ENCODE measurements at regions not wholly inside any gene's neighbourhood (a gene's known extent, or its start where the extent isn't known, plus 50 kb on each side); places are given as distances from the start of the nearest gene placed in this dataset.

DNA sequence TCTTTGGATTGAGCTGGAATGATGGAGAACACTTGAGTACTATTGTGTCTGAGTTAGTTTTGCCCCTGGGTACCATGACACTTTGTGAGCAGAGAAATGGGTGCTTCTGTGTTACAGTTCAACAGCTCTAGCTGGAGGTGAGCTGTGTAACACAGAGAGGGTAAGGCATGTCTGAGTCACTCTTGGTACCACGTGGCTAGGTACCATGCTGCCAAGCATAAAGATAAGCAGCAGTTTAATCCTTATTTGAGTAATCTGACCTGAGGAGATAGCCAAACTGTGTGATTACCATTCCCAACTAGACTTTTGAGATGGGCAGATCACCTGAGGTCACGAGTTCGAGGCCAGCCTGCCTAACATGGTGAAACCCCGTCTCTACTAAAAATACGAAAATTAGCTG lies 122.0 kb downstream of the OLFM4 start:
- DNase-seq: no peak

DNA sequence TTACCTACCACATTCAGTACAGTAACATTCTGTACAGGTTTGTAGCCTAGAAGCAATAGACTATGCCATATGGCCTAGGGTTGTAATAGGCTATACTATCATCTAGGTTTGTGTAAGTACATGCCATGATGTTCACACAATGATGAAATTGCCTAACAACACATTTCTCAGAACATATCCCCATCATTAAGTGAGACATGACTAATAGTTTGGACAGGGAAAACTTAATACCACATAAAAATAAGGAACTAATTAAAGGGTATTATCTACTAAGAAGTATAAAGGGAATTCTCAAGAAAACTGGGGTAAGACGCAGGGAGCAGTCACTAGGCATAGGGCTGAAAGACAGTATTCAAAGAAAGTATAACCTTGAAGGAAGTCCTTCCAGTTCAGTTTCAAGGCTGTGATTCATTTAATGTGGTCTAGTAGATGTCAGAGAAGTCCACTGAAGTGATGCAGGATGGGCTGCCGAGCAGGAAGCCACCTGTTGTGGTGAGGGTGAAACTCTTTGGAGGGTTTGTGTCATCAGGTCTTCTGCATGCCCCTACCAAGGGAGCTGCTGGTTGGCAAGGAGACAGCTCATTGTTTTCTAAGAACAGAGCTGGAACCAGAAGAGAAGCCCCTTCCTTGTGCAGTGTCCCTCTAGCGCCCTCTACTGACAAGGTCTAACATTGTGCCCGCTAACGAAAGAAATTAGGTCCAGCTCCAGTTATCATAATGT lies 122.9 kb downstream of the OLFM4 start:
- peak; percentile 82 for DNase-seq

DNA sequence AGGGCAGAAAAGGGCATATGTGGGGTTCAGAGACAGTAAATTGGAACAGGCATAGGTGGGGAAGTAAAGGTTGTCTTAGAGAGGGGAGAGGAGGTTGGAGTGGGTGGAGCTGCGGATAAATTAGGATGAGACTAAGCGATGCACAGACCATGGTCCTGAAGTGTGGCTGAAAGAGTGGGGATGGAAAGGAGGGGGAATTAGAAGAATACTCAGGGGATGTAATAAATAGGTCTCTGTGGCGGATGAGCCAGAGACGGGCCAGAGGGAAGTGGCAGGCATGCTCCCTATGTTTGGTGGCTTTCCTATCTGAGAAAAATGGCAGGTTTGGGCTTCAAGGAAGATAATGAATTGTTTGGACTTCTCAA lies 123.4 kb downstream of the OLFM4 start:
- DNase-seq: no peak

DNA sequence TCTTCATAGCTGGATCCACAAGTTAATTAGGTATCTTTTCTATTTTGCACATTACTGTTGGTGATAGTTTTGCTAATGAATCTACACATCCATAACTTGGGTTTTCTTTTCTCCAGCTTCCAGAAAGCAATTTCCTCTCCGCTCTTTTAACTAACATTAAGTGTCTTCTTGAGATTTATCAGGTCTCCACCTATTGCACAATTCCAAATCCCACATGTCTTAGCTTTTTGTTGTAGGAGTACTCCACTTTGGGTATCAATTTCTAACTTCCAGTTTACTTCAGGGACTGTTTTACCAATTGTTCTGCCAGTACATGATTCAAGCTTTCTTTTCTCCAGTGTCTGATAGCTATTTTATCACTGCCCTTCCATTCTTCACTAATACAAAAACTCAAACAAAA lies 129.6 kb downstream of the OLFM4 start:
- no peak for DNase-seq

DNA sequence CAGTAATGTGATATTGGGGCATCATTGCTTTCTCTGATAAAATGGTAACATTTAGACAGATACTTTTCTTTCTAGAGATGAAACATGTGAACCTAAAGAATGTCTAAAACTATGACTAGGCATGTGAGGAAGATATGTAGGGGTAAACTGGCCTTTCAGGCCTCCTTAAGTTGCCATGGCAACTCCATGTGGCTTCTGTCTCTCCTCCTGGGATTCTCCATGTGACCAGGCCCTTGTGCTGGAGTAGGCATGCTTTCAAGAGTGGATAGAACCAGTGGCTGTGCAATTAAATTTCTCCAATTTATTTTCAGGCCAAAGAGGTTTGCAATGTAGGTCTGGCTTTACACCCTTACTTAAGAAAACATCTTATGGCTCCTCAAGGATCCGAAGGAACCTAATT lies 130.8 kb downstream of the OLFM4 start:
- no peak for DNase-seq

DNA sequence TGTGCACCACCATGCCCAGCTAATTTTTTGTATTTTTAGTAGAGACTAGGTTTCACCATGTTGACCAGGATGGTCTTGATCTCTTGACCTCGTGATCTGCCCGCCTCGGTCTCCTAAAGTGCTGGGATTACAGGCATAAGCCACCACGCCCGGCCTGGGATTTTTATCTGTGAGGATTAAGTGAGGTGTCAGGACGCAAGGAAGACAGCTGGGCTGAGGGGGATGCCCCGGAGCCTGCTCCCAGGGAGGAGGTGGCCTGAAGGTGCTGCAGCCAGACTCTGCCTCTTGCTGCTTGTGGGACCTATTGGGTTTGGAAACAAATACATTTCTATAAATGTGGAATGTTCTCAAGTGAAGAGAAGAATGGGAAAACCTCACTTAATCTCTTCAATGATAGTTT lies 131.6 kb downstream of the OLFM4 start:
- DNase-seq: no peak

DNA sequence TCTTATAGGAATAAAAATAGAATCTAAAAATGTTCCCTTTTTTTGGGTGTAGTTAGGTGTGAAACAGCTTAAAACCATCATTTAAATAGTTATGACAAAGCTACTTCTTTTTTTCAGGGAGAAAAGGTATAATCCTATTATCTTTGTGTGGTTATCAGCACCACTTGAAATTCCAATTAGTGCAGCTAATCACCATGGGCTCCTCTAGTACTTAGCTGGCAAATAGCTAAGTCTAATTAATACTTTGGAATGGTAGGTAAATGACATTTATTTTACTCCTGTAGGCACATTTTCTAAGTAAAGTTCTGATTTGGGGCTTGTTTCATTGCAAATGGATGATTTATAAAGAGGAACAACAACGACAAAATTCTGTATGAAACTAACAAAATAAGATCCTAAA lies 132.6 kb downstream of the OLFM4 start:
- DNase-seq: no peak

DNA sequence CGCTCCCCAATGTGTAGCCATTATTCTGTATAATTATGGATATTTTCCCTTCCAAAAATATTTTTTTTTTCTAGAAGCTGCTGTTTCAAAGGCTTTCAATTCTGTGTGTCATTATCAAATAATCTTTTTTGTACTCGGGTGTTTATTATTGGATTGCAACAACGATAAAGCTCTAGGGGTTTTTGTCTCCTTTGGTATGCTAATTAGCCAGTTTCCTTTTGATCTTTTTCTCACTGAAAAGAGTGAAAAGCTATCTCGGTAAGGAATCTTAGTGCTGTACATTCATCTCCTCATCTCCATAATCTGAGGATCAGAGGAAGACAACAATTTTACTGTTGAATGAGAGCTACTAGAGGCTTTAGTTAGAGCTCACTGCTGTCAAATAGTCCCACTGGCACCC lies 136.6 kb downstream of the OLFM4 start:
- DNase-seq: no peak

DNA sequence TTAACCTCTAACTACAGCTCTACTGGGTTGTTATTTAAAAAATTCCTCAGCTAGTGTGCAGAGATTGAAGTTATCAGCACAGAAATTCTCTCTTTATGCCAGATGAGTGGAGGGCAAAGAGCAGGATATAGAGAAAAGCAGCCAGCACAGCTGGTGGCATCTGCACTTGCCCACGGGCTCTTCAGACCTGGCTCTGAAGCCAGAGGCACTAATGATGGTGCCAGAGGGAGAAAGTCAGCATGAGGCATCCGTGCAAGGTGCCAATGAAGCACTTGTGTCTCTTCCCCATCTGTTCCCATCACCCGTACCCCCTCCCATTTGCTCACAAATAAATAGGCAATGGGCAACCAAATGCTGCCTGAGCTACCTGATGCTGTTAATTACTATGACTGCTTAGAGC lies 138.9 kb downstream of the OLFM4 start:
- peak; percentile 89 for DNase-seq

DNA sequence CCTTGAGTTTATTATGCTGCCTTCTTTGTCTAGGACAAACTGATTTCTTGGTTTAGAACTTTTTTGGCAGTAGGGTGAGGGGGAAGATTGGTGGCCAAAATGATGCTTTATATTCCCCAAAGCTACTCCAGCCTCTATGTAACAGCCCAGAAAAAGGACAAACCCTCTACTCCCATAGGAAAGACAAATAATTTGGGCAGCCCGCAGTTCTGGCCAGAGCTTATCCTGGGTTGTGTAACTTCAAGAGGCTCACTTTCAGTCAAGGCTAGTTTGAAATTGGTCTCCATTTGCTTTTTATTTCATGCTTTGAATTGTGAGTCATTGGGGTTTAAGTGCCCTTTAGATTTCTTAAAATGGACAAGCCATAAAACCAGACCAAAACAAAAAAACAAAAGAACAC lies 142.3 kb downstream of the OLFM4 start:
- no peak for DNase-seq

DNA sequence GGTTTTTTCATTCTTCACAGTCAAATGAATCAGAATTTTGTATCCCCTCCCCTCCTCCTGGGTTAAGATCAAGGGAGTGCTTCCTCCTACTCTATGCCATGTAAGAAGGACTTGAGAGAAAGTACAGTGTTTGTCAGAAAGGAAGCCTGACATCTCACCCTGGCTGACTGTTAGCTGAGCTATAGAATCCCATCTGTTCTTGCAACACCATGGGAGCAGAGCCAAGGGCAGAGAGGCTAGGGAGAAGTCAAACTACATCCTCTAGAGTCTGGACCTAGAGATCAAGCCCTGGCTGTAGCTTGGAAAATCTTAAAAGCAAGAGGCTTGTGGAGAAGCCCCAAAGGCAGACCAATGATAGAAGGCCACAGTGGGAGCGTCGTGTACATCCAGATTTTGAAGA lies 145.9 kb downstream of the OLFM4 start:
- DNase-seq: no peak

DNA sequence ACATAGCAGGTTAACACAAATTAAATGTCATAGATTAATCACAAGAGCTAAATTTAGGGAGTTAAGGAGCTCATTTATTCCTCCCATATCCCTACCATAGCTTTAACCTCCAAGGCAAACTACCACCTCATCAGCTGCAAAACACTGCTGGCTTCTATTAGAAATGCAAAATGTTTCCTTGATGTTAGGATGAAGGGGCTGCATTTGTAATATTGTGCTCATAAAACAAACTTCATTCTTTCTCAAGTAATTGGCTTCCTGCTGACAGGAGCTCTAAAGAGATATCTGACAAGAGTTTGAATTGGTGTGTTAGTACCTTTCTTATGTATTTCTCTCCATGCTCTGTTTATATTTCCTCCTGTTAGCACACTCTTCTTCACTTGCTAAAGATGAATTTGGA lies 152.1 kb downstream of the OLFM4 start:
- DNase-seq: no peak

DNA sequence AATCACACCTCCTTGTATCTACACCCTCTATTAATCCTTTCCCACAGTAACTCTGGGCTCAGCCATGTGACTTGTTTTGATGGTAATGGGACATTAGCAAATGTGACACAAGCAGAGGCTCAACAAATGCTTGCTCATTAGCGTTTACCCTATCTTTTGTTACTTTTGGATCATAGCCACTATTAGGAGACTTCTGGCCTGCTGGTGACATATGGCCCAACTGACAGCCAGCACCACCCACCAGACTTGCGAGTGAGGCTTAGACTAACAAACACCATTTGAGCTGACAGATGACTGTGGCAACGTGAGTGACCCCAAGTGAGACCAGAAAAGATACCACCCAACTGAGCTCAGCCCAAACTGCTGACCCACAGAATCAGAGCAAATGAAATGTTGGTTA lies 154.1 kb downstream of the OLFM4 start:
- no peak for DNase-seq

DNA sequence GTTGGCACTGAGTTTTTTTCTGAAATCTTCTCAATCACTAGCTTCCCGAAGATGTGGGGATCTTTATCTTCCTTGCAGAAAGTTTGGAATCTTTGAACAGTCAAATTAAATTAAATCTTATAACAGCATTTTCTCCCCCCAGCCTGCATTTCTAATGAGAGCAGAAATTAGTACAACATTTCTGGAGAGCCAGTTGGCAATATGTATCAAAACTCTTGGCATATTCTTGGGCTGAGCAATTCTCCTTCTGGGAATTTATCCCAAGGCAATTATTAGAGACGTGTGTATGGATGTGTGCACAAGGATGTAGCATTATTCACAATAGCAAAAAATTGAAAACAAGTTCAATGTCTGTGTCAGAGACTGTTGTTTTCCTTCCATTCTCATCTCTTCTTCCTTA lies 159.5 kb downstream of the OLFM4 start:
- DNase-seq: no peak

DNA sequence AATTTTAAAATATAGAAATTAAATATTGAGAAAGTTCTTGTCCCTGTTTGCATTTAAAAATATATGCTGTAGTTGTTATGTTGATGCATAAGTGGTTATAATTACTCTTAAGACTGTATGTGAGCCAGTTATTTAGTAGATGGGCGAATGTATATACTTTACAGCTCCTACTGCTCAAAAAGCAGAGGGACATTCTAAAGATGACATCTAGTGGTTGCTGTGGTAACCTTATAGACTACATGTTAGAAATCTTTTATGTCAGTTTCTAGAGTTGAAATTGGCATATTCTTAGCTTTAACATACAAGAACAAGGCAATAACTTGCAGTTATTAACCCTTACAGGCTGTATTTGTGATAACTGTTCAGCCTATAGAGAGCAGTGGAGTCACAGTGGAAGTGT lies 160.5 kb downstream of the OLFM4 start:
- DNase-seq: peak; percentile 9

DNA sequence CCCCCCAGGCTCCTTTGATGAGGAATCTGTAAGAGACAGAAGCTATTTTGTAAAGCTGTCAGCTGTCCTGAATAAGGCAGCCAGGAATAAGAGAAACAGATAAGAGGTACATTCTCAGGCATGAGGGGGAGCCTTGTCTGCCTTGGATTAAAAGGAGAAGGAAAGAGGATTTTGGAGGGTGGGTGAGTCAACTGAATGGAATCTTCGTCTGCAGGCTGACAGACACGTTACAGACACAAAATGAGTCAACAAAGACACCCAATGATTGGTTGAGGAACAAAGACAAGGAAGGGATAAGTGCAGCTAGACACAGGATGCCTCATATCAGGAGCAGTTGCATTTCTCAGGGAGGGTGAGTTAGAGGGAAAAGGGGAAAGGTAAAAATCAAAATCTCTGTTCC lies 162.5 kb downstream of the OLFM4 start:
- no peak for DNase-seq

DNA sequence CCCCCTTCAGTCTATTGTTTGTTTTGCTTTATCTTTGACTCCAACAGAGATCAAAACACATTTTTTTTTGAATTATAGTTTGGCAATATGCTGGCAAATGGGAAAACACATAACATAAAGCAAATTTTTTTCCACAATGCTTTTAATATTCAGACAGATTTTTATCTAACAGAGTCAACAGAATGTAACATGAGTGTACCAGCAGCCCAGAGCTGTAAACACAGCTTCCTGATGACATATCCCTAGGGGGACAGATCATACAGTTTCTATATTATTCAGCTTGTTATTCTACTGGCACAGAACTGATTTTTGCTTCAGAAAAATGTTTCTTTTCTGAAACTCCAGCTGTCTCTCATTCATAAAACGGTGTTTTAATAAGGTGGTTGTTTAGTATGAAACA lies 168.8 kb downstream of the OLFM4 start:
- peak; percentile 5 for DNase-seq

DNA sequence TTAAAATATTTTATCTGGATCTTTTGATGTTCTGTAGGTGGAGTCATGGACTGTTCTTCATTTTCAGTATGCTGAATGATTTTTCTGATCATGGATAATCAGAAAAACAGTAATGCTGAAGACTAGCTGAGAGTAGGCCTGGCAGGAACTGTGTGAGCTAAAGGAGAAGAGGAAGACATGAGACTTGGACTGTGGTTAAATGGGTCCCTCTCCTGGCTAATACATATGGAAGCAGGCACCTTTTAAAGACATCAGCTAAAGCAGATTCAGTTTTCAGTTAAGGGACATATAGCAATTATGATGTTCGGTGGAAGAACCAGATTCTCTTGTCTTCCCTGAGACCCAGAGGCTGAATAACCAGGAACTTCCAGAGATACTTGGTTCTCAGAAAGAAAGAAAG lies 169.4 kb downstream of the OLFM4 start:
- peak; percentile 5 for DNase-seq

DNA sequence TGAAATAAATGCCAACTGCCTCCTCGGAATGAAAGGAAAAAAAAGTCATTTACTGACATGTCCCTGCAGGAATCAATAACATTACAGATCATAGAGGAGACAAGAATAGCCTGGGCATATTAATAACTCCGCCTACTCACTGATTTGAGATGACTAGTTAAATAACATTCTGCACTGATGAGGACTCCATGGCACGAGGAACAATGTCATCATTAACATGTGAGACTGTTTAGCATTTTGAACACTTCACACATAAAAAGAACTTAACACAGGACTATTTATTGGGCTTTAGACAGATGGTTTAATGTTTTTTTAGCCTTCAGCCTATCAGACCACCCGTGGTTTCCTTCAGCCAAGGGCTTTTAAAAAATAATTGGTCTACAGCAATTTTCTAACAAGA lies 170.1 kb downstream of the OLFM4 start:
- DNase-seq: no peak

DNA sequence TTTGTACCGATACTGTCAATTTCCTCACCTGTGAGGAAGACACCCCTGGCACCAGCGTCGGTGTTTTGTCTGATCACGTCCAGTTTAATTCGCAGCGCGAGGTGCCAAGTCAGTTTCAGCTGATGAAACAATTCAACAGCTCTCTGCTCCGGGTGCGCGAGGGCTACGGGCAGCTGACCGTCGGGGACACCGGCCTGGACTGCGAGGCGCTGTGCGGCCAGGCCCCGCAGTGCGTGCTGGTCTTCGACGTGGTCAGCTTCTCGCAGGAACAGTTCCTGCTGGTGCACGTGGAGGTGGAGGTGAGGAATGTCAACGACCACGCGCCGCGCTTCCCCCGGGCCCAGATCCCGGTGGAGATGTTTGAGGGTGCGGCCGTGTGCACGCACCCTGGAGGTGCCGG lies 171.5 kb downstream of the OLFM4 start:
- no peak for DNase-seq

DNA sequence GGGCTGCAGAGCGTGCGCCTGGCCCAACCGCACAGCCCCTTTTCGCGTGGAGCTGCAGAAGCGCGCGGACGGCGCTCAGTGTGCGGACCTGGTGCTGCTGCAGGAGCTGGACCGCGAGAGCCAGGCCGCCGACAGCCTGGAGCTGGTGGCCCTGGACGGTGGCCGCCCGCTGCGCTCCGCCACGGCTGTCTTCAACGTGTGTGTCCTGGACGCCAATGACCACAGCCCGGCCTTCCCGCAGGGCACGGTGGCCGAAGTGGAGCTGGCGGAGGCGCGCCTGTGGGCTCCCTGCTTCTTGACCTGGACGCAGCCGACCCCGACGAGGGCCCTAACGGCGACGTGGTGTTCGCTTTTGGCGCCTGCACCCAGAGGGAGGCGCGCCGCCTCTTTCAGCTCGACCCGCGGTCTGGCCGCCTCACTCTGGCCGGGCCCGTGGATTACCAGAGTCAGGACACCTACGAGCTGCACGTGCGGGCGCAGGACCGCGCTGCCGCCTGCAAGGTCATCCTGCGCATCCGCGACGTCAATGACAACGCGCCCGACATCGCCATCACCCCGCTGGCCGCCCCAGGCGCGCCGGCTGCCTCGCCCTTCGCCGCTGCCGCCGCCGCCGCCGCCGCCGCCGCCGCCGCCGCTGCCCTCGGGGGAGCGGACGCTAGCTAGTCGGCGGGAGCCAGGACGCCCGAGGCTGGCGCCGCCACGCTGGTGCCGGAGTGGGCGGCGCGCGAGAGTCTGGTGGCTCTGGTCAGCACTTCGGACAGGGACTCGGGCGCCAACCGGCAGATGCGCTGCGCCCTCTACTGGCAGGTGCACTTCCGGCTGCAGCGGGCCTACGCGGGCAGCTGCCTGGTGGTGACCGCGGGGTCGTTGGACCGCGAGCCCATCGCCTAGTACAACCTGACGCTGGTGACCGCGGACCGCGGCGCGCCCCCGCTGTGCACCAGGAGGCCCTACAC lies 172.2 kb downstream of the OLFM4 start:
- DNase-seq: no peak

DNA sequence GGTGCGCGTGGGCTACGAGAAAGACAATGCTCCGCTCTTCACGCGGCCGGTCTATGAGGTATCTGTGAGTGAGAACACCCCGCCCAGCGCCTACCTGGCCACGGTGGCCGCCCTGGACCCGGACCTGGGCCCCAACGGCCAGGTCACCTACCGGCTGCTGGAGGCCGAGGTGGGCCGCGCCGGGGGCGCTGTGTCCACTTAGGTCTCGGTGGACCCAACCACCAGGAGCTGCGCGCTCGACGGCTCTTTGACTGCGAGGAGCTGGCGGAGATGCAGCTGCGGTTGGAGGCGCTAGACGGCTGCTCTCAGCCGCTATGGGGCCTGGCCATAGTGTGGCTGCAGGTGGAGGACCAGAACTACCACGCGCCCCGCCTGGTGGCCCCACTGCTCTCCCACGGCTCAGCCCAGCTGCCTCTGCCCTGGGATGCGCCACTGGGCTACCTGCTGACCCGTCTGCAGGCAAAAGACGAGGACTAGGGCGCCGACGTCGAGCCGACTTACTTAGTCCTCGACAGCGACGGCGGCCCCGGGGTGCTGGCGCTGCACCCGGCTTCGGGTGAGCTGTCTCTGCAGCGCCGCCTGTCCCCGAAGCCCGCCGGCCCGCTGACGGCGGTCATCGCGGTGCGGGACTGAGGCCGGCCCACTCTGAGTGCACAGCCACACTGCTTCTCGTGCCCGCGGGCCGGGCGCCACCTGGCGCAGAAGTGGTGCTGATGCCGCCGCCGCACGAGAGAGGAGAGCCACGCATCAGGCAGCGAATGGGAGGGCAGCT lies 173.0 kb downstream of the OLFM4 start:
- DNase-seq: no peak

DNA sequence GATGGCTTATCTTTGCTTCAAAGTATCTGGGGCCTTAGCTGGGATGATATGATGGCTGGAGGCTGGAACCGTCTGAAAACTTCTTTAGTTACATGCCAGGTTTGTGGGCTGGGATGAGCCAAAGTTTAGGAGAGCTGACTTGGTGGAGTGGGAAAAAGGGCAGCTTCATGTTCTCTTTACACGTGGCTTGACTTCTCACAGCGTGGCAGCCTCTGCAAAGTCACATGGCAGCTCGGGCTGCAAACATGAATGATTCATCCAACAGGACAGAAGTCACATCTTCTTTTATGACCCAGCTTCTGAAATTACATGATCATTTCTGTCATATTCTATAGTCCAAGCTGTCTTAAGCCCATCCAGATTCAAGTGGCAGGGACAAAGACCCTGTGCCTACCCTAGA lies 176.0 kb downstream of the OLFM4 start:
- DNase-seq: no peak

DNA sequence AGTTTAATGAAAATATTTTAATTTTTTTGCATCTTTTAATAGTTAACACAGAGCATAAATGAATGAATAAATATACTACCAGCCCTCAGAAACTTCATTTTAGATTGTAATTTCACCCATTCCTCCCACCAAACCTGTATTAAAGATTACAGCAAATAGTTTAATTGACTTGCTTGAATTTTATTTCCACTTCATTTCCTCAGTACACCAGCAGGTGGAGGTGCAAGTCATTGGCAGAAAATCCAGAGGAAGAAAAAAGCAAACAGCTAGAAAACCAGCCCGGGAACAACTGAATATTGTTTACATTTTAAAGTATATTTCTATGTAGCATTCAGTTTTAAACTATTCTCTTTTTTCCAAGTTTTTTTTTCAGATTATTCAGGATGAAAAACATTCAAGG lies 177.8 kb downstream of the OLFM4 start:
- peak; percentile 26 for DNase-seq
